GM12874 (cell line): ENCODE measurements at regions not wholly inside any gene's neighbourhood (a gene's known extent, or its start where the extent isn't known, plus 50 kb on each side); places are given as distances from the start of the nearest gene placed in this dataset.

Source experiments
- TF ChIP-seq, protein P1 (sequence below): IDR thresholded peaks from 2 replicates; pipeline ENCODE4 v1.5.1; 2011; ENCODE audit warnings: low read depth, mild to moderate bottlenecking, control low read depth, low read length, moderate library complexity; ENCODE audit not compliant: insufficient read depth

DNA sequence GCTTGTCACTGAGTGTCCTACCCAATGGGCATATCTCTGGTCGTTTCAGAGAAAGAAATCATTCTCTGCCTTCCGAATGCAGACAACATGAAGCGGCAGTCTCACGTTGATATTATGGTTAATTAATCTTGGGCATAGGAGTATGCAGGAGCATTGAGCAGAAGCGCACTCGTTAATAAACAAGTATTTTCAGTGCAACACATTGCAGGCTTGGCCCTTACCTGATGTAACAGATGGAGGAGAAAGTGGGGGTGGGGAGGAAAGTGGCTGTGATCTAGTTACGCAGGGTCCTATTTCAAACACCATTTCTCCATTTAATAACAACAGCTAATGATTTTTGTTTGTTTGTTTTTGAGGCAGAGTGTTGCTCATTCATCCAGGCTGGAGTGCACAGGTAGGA lies 414.0 kb upstream of the RBFOX1 start:
- TF ChIP-seq, protein P1, sequence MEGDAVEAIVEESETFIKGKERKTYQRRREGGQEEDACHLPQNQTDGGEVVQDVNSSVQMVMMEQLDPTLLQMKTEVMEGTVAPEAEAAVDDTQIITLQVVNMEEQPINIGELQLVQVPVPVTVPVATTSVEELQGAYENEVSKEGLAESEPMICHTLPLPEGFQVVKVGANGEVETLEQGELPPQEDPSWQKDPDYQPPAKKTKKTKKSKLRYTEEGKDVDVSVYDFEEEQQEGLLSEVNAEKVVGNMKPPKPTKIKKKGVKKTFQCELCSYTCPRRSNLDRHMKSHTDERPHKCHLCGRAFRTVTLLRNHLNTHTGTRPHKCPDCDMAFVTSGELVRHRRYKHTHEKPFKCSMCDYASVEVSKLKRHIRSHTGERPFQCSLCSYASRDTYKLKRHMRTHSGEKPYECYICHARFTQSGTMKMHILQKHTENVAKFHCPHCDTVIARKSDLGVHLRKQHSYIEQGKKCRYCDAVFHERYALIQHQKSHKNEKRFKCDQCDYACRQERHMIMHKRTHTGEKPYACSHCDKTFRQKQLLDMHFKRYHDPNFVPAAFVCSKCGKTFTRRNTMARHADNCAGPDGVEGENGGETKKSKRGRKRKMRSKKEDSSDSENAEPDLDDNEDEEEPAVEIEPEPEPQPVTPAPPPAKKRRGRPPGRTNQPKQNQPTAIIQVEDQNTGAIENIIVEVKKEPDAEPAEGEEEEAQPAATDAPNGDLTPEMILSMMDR: no peak

DNA sequence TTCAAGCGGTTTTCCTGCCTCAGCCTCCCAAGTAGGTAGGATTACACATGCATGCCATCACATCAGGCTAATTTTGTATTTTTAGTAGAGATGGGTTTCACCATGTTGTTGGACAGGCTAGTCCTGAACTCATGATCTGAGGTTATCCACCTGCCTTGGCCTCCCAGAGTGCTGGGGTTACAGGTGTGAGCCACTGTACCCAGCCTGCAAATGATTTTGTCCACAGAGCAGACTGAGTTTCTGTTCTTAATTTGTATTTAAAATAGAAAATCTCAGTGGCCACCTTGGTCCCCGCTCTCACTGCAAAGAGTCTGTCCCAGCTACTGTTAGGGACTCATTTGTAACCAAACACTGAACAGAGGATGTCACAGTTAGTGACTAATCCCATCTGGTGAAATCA lies 415.7 kb upstream of the RBFOX1 start:
- TF ChIP-seq, protein P1: no peak

DNA sequence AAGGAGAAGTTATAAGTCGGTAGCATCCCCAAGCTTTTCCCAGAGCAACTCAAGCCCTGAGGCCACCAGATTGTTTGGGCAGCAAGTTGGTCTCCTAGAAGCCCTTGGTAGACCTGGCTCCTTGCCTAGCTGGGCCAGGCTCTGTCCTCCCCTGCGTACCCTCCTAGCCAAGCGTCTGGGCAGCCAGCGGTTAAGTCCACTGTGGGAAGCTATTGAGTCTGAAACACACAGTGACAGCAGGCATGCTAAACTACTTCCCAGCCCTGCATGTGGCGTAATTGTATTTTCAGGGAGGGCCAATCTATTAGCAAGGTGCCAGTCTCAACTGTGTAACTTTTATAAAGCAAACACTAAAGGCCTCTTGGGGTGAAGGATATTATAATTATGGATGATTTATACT lies 419.1 kb upstream of the RBFOX1 start:
- TF ChIP-seq, protein P1: no peak

DNA sequence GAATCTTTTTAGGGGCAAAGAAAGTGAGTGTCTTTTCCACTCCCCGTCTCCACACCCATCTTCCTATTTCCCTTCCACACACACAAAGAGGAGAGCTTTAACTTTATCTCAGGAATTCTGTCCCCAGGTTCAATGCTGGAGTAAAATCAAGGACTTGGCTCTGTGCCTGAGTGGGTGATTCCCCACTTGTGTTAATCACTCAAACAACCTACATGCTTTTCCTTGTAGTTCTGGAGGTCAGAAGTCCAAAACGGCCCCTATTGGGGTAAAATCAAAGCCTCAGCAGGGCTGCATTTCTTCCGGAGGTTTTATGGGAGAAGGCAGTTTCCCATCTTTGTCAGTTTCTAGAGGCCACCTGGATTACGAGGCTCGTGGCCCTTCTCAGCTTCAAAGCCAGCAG lies 422.3 kb upstream of the RBFOX1 start:
- TF ChIP-seq, protein P1: no peak

DNA sequence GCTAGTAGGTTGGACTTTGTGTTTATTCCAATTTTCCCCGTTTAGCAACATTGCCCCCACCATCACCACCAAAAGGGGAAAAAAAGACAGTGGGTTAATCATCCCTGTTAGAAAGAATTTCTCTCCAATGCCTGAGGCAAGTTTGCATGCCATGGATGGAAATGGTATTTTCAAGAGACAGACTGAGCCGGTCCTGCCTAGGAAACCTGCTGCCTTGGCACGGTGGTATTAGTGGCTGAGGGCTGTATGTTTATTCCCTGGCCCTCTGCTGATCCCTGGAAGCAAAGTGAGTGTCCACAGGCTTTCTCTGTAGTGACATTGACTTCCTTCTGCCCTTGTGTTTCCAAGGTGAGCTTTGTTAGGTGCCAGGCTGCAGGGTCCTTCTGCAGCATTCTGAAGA lies 427.0 kb upstream of the RBFOX1 start:
- TF ChIP-seq, protein P1: no peak

DNA sequence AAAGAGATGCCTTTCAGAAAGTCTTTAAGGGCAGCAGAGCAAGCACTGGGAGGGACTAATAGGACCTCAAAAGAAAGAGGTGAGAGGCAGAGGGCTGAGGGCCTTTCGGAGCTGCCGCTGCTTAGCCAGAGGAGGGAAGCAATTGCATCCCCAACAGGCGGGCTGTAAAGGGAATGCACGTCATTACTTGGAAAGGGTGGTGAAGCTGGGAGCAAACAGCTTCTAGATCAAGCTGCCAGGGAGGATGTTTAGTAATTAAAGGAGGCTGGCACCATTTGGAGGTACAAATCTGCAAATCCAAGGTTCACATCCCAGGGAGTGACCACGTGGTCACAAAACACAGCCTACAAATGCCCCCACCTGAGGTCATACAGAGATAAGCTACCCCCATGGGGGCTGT lies 429.0 kb upstream of the RBFOX1 start:
- TF ChIP-seq, protein P1: no peak

DNA sequence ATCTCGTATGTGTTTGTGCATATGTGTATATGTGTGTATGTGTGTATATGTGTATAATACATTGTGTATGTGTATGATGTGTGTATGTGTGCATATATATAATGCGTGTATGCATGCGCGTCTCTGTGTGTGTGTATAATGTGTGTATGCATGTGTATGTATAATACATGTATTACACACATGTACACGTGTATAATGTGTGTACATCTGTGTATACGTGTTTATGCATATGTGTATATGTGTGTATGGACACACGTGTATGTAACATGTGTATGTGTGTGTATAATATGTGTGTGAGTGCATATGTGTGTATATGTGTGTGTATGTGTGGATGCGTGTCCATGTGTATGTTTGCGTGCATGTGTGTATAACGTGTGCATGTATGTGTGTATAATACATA lies 433.7 kb upstream of the RBFOX1 start:
- TF ChIP-seq, protein P1: no peak

DNA sequence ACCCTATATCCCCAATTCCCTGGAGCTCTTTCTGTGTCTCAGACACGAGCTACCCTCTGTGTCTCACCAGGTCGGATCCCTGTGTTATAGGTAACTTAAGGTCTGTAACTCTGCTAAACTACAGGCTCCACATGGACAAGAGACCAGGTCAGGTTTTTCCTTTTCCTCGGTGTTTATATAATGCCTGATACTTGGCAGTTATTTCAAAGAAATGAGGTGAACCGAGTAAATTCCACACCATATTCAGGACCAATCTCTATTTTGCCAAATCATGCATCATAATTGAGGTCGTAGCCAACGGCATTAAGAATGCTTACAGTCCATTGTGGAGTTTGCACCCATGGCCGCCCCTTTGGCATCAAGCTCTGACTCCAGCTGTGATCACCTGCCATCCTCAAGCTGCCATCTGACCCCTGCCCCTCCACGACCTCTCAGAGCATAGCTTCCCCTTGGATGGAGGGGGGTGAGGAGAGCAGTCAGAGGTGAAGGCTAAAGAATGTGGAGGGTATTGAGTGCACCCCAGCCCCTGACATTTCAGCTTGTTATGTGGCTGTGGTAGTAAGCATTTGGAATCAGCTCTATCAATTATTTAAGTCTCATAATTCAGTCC lies 434.7 kb upstream of the RBFOX1 start:
- TF ChIP-seq, protein P1: no peak
